HG02973 (cell line): ENCODE measurements at regions not wholly inside any gene's neighbourhood (a gene's known extent, or its start where the extent isn't known, plus 50 kb on each side); places are given as distances from the start of the nearest gene placed in this dataset.
A peak's percentile ranks its signal among the peaks of the same experiment; 100 is the strongest.

Experiments used
- ATAC-seq: cut with Tn5 transposase; IDR thresholded peaks from one replicate; pipeline ENCODE4 v1.9.1; 2021; ENCODE audit warnings: moderate library complexity; ENCODE audit not compliant: unreplicated experiment

DNA sequence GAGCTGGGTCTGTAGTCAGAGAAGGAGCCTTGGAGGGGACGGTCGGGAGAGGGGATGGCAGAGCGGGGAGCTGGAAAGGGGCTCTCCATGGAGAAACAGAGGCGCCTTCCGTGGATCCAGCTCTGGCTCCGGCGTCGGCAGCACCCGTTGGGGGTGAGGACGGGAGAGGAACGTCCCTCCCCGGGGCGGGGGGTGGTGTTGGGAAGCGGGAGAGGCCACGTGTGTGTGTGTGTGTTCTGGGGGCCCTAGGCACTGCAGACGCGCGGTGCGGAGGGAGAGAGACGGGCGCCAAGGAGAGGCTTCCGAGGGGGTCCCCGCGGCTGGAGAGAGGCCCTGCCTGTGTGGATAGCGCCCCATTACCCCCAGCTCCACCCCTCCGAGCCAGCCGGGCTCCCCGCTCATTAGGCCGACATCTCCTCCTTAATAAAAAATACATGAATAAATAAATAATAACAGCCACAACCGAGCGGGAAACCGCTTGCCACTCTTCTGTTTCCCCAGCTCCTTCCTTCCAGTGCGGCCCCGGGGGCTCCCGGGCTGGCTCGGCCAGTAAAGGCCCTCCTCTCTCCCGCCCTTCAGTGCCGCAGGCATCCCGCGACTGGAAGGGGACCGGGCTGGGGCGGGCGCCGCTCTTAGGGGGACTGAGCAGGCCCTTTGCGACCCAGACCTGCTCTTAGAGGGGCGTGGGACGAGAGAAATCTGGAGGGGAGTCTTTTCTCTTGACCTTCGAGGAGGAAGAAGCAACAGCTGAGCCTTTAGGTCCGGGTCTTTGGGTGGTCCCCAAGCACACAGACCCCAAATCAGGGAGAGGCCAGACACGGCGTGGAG lies 71.3 kb upstream of the ARAP3 start:
- no peak for ATAC-seq

- ATAC-seq = peak; percentile 55
These were observed 65.4 kb upstream of the ARAP3 start for GRCh38 chr5:141747152-141748141.

DNA sequence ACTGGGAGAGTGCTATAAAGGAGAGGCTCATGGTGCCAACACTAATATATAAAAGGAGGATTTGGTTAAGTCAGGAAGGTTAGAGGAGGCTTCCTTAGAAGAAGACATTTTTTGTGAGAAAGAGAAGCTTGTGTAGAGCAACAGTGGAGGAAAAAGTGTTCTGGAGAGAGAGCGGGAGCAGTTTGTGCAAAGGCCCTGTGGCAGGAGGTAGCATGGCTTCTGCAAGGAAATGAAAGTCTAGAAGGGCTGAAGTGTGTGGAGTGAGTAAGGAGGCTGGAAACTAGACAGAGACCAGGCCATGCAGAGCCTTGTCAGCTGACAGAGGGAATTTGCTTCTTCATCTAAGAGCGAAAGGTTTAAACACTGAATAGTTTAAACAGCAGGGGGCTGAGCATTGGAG lies 64.4 kb upstream of the ARAP3 start:
- no peak for ATAC-seq

- no peak for ATAC-seq
These were observed 63.4 kb upstream of the ARAP3 start for GRCh38 chr5:141745390-141745789.

DNA sequence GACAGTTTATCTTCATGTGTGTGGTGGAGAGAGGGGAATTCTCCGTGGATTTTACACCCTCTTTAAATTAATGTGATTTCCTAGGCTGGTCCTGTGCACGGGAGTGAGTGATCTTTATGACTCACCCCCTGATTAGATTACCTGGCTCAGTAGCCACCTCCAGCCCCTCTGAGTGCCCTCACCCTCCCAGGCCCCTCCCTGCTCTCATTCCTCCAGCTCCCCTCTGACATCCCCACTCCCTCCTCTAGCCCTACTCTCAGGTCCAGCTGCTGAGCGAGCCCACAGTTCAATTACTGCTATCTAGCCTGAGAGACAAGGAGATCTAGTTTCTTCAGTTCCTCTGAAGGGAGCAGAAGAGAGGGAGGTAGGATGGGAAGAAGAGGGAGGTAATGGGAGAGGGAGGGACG lies 61.8 kb upstream of the ARAP3 start:
- ATAC-seq = no peak

DNA sequence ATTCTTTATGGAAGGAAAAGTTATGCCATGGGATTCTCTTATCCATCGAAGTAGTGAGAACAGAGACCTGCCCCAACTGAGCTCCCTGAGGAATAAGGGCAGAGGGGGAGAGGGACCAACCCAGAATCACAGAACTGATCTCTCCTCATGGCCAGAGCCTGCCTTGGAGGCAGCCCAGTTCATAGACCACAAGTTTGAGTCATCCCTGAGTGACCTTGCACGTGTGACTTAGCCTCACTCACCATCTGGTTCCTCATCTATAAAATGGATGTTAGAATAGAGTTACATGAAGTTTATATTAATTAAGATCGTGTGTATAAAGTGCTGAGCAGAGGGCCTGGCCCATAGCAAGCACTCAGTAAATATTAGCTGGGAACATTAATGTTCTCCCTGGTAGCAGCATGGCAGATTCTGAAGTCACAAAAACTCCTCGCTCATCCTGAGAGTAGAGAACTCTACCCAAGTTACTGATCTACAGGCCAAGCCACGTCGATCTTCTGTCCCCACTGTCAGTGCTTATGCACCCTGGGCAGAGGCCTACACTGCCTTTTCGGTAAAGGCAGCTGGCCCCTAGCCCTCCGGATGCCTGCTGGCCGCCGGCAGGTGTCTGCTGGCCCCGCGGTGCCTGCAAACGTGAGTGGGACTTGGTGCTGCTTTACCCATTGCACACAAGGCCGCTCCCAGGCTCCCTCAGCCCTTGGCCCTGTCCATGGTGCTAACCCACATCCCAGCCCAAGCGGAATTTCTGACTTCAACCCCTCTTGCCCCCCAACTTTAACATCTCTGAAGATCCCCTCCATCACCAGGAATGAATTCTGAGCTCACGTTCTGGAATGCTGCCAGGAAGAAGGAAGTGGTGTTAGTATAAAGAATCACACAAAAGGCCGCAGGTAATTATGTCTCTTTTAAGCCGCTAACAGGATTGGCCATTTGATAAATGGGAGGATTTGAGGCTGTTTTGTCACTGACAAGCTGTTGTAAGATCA lies 61.1 kb upstream of the ARAP3 start:
- no peak for ATAC-seq

GRCh38 chr5:141742144-141742543 lies 60.1 kb upstream of the ARAP3 start:
- ATAC-seq = no peak

DNA sequence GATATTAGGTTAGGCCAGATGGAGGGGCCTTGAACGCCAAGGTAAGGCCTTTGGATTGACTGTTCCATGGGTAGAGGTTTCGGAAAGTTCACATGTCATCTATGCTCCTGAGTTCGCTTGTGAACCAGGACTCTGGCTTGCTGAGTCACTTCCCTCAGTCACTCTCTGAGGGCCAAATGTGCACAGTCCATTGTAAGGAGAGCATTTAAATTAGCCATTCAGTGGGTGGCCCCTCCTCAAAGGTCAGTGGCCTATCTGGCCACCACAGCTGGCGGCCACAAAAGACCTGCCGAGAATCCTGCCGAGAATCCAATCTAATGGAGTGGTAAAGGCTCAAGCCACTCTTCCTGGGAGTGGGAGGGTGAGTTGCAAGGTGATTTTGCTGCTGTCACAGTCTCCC lies 58.9 kb upstream of the ARAP3 start:
- ATAC-seq = no peak

DNA sequence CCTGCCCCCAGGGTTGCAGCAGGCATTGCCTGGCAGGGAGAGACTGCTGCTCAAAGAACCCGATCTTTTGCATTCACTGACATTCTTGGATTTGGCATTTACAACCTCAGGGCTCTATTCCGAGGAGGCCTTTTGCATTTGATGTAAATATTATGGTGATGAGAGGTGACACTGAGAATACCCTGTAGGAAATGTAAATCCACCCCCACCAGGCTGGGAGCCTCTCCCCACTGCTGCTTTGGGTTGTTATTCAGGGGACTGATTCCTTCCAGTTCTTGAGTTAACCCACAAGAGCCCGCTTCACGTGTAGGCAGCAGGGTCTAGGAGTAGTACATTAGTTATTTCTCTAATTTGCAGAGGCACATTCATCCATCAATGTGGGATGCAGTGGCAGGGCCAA lies 55.5 kb upstream of the ARAP3 start:
- no peak for ATAC-seq

- ATAC-seq = no peak
These were observed 53.8 kb upstream of the ARAP3 start for GRCh38 chr5:141735823-141736222.

DNA sequence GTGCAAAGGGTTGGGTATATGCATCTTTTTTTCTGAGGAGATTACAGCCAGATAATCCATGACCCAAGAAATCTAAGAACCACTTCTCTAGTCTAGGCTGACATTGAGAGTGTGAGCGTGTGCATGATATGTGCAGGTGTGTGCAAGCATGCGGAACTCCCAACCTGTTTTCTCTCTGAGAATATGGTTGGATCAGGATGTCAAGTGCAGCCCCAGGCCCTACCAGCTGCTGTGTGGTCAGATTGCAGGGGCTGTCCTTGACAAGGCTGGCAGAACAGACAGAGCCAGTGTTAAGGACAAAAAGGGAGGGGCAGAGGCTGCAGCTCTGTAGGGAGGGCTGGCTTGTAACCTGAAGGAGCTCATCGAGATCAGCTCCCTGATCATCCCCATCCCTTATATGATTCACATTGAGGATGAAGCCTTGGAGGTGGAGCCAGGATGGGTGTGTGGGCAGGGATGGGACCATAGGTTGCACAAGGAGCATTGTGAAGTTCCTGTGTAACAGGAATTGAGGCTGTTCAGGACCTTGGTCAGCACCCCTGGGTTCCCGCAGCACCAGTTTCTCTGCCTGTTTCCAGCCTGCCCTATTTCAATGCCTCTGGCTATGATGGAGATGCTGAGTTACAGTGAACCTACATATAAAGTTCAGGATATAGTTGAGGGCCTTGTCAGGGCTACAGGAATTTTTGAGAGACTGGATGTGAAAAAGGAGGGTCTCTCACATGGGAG lies 52.6 kb upstream of the ARAP3 start:
- ATAC-seq = no peak

GRCh38 chr5:141733198-141733597 lies 51.2 kb upstream of the ARAP3 start:
- ATAC-seq = no peak

- ATAC-seq = no peak
These were observed 50.4 kb upstream of the ARAP3 start for GRCh38 chr5:141732417-141732816.
